ENCODE measurements at regions not wholly inside any gene's neighbourhood (a gene's known extent, or its start where the extent isn't known, plus 50 kb on each side); places are given as distances from the start of the nearest gene placed in this dataset.

- TF ChIP-seq CTCF (IDR thresholded peaks at IDR 0.05): no peak
- no peak for TF ChIP-seq POLR2A (IDR thresholded peaks at IDR 0.05)
- TF ChIP-seq POLR2AphosphoS5 (IDR thresholded peaks at IDR 0.05): no peak
These were observed 326.0 kb downstream of the RPS4Y2 start for GRCh38 chrY:21081640-21082611.
